ENCODE measurements at regions not wholly inside any gene's neighbourhood (a gene's known extent, or its start where the extent isn't known, plus 50 kb on each side); places are given as distances from the start of the nearest gene placed in this dataset.

GRCh38 chr7:379456-380138 lies 89.6 kb downstream of the FOXL3 start:
- intact Hi-C loops (cut with DNase I): no loop called here
- ATAC-seq: peak; percentile 22 to 68
- Histone ChIP-seq H3K4me1 (ENCODE audit: control insufficient read depth, insufficient read depth, low read length) (no peaks in the 10 kb centered on the region), H3K9me3 (ENCODE audit: control insufficient read depth, low read length) (no peaks in the 10 kb centered on the region), H3K27me3 (ENCODE audit: control insufficient read depth, insufficient read depth) (no peaks in the 10 kb centered on the region), H3K27ac (ENCODE audit: low read length) (no peak overlapping the region), H3K4me3 (ENCODE audit: low read length) (no peak overlapping the region)
- DNase-seq: peak; percentile 26 to 73 (median 65)
- 30% methylated on average over 45 of the region's 45 CpGs for WGBS

- DNase-seq (peak in 1 of 3 donors; percentile 25), ATAC-seq (peak in 1 of 2 donors; percentile 13)
- H3K4me3 ChIP-seq (ENCODE audit: low read length): no peak overlapping the region
- H3K27ac ChIP-seq (ENCODE audit: low read length): no peak overlapping the region
- H3K4me1 ChIP-seq (ENCODE audit: control insufficient read depth, insufficient read depth, low read length): no peaks in the 10 kb centered on the region
- 43% methylated on average over 15 of the region's 15 CpGs for WGBS
- H3K27me3 ChIP-seq (ENCODE audit: control insufficient read depth, insufficient read depth): no peaks in the 10 kb centered on the region
- no peaks in the 10 kb centered on the region for H3K9me3 ChIP-seq (ENCODE audit: control insufficient read depth, low read length)
- intact Hi-C loops (cut with DNase I): no loop called here
These were observed 90.1 kb downstream of the FOXL3 start for GRCh38 chr7:380139-380485.

- WGBS: 72% methylated on average over 8 of the region's 8 CpGs
- H3K4me3 ChIP-seq (ENCODE audit: low read length): no peak overlapping the region
- H3K27ac ChIP-seq (ENCODE audit: low read length): no peak overlapping the region
- H3K9me3 ChIP-seq (ENCODE audit: control insufficient read depth, low read length): no peaks in the 10 kb centered on the region
- ATAC-seq (no peak), DNase-seq (peak in 2 of 3 donors; percentile 6 to 26)
- H3K4me1 ChIP-seq (ENCODE audit: control insufficient read depth, insufficient read depth, low read length): no peaks in the 10 kb centered on the region
- no peaks in the 10 kb centered on the region for H3K27me3 ChIP-seq (ENCODE audit: control insufficient read depth, insufficient read depth)
- intact Hi-C loops (cut with DNase I): no loop called here
These were observed 90.8 kb downstream of the FOXL3 start for GRCh38 chr7:380711-381210.

- no peak overlapping the region for H3K27ac ChIP-seq (ENCODE audit: low read length)
- DNase-seq: peak in 1 of 3 donors; percentile 43
- no peaks in the 10 kb centered on the region for H3K9me3 ChIP-seq (ENCODE audit: control insufficient read depth, low read length)
- ATAC-seq: no peak
- no peaks in the 10 kb centered on the region for H3K4me1 ChIP-seq (ENCODE audit: control insufficient read depth, insufficient read depth, low read length)
- H3K27me3 ChIP-seq (ENCODE audit: control insufficient read depth, insufficient read depth): no peaks in the 10 kb centered on the region
- 64% methylated on average over 23 of the region's 23 CpGs for WGBS
- intact Hi-C loops (cut with DNase I): no loop called here
- no peak overlapping the region for H3K4me3 ChIP-seq (ENCODE audit: low read length)
These were observed 91.5 kb downstream of the FOXL3 start for GRCh38 chr7:381211-382042.

DNA sequence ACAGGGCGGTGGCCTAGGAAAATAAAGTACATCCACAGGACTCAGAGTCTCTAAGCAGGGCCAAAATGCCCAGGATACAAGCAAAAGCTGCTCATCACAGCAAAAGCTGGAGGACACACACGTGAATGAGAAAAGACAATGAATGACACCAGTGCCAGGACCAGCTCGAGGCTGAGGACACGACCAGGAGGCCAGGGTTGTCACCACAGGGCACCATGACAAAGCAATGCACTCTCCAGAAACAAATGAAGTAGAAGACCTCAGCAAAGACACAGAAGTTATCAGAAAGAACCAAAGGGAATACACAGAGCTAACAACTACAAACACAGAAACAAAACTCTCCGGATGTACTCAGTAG lies 92.1 kb downstream of the FOXL3 start:
- intact Hi-C loops (cut with DNase I): no loop called here
- no peaks in the 10 kb centered on the region for H3K4me1 ChIP-seq (ENCODE audit: control insufficient read depth, insufficient read depth, low read length)
- H3K27me3 ChIP-seq (ENCODE audit: control insufficient read depth, insufficient read depth): no peaks in the 10 kb centered on the region
- H3K9me3 ChIP-seq (ENCODE audit: control insufficient read depth, low read length): no peaks in the 10 kb centered on the region
- ATAC-seq (no peak), DNase-seq (peak in 1 of 3 donors; percentile 11)
- 57% methylated on average over 5 of the region's 5 CpGs for WGBS
- H3K27ac ChIP-seq (ENCODE audit: low read length): no peak overlapping the region
- H3K4me3 ChIP-seq (ENCODE audit: low read length): no peak overlapping the region

- Histone ChIP-seq H3K4me1 (ENCODE audit: control insufficient read depth, insufficient read depth, low read length) (no peaks in the 10 kb centered on the region), H3K27me3 (ENCODE audit: control insufficient read depth, insufficient read depth) (no peaks in the 10 kb centered on the region), H3K9me3 (ENCODE audit: control insufficient read depth, low read length) (no peaks in the 10 kb centered on the region), H3K27ac (ENCODE audit: low read length) (no peak overlapping the region), H3K4me3 (ENCODE audit: low read length) (no peak overlapping the region)
- 84% methylated on average over 11 of the region's 11 CpGs for WGBS
- peak in 1 of 3 donors; percentile 3 for DNase-seq
- no peak for ATAC-seq
- intact Hi-C loops (cut with DNase I): no loop called here
These were observed 96.4 kb downstream of the FOXL3 start for GRCh38 chr7:386385-386784.

DNA sequence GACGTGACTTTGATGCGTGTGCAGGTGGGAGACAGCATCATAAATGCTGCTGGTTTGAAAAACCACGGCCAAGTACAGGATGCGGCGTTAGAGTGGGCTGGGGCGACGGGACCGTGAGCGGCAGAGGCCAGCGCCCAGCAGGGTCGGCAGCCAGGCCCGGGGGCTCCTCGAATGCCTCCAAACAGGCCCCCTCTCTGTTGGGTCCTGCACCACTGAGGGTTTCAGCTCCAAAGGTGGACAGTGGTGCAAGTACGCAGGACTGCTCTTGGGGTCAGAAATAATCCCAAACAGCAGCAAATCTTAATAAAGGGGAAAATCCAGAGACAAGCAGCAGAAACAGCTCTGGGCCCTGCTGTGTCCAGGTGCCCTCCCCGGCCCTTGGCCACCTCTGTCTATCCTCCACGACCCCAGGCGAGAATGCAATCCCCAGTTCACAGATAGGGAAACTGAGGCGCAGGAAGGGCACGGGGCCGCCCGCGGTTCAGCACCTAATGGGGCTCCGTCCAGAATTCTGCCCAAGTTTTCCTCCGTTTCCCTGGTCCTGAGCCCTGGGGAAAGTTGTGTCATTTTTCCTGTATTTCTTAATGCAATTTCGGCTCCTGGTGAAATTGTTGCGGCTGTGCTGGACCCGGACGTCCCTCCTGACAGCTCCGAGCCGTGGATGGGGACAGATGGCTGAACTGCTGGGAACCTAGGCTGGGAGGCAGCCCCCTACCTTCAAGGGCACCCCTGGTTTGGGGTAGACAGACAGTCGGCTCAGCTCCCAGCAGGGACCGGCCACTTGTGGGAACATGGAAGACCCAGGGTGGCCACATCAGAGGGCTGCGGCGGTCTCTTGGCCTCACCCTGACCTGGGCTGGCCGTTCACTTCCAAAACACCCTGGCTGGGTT lies 97.4 kb downstream of the FOXL3 start:
- no peak for ATAC-seq

GRCh38 chr7:388023-388960 lies 98.3 kb downstream of the FOXL3 start:
- Histone ChIP-seq H3K9me3 (ENCODE audit: control insufficient read depth, low read length) (no peaks in the 10 kb centered on the region), H3K27ac (ENCODE audit: low read length) (no peak overlapping the region), H3K27me3 (ENCODE audit: control insufficient read depth, insufficient read depth) (no peaks in the 10 kb centered on the region), H3K4me1 (ENCODE audit: control insufficient read depth, insufficient read depth, low read length) (no peaks in the 10 kb centered on the region), H3K4me3 (ENCODE audit: low read length) (no peak overlapping the region)
- WGBS: 73% methylated on average over 40 of the region's 40 CpGs
- intact Hi-C loops (cut with DNase I): no loop called here
- DNase-seq (peak in 2 of 3 donors; percentile 43 to 67), ATAC-seq (peak; percentile 22 to 50)

More for the DNA sequence above, 97.4 kb downstream of the FOXL3 start:
- H3K4me3 ChIP-seq (ENCODE audit: low read length): no peak overlapping the region
- intact Hi-C loops (cut with DNase I): no loop called here
- peak in 1 of 3 donors; percentile 46 for DNase-seq
- no peaks in the 10 kb centered on the region for H3K4me1 ChIP-seq (ENCODE audit: control insufficient read depth, insufficient read depth, low read length)
- 94% methylated on average over 35 of the region's 35 CpGs for WGBS
- no peaks in the 10 kb centered on the region for H3K9me3 ChIP-seq (ENCODE audit: control insufficient read depth, low read length)
- H3K27ac ChIP-seq (ENCODE audit: low read length): no peak overlapping the region
- no peaks in the 10 kb centered on the region for H3K27me3 ChIP-seq (ENCODE audit: control insufficient read depth, insufficient read depth)

GRCh38 chr7:388961-389701 lies 99.2 kb downstream of the FOXL3 start:
- ATAC-seq (peak in 1 of 2 donors; percentile 20), DNase-seq (peak in 1 of 3 donors; percentile 39)
- 94% methylated on average over 31 of the region's 31 CpGs for WGBS
- intact Hi-C loops (cut with DNase I): no loop called here
- H3K27me3 ChIP-seq (ENCODE audit: control insufficient read depth, insufficient read depth): no peaks in the 10 kb centered on the region
- no peaks in the 10 kb centered on the region for H3K4me1 ChIP-seq (ENCODE audit: control insufficient read depth, insufficient read depth, low read length)
- no peak overlapping the region for H3K4me3 ChIP-seq (ENCODE audit: low read length)
- no peak overlapping the region for H3K27ac ChIP-seq (ENCODE audit: low read length)
- no peaks in the 10 kb centered on the region for H3K9me3 ChIP-seq (ENCODE audit: control insufficient read depth, low read length)

All from right cardiac atrium (tissue), 5 donors.